ENCODE measurements at regions not wholly inside any gene's neighbourhood (a gene's known extent, or its start where the extent isn't known, plus 50 kb on each side); places are given as distances from the start of the nearest gene placed in this dataset.

- TF ChIP-seq POLR2AphosphoS5 (IDR thresholded peaks at IDR 0.05; ENCODE audit: low read depth, low read length) (no peak), CTCF (IDR thresholded peaks at IDR 0.05) (no peak), NRF1 (IDR thresholded peaks at IDR 0.05; ENCODE audit: low read depth, low read length) (no peak), REST (IDR thresholded peaks at IDR 0.05; ENCODE audit: low read depth, low read length) (no peak), EP300 (IDR thresholded peaks at IDR 0.05; ENCODE audit: borderline replicate concordance in 1 of 2, low read depth in 1 of 2, low read length in 1 of 2) (no peak), MAX (IDR thresholded peaks at IDR 0.05; ENCODE audit: low read depth) (no peak), EZH2phosphoT487 (IDR thresholded peaks at IDR 0.05; ENCODE audit: borderline replicate concordance, low read depth) (no peak), FOXM1 (IDR thresholded peaks at IDR 0.05; ENCODE audit: low read depth) (no peak), GABPA (IDR thresholded peaks at IDR 0.05; ENCODE audit: low read depth) (no peak)
Observed at GRCh38 chr2:208594642-208595385, 188.2 kb downstream of the PTH2R start.

Measured in SK-N-SH (cell line).